Glutamatergic neuron (in vitro differentiated cells): ENCODE measurements at regions not wholly inside any gene's neighbourhood (a gene's known extent, or its start where the extent isn't known, plus 50 kb on each side); places are given as distances from the start of the nearest gene placed in this dataset.

Experiments
- DNase-seq: peaks from one replicate; pipeline ENCODE4 v3.0.0; 2022
- H3K27ac Mint-ChIP-seq: one replicate; pipeline ENCODE4 v1.8.0; 2020; ENCODE audit warnings: mild to moderate bottlenecking, mixed read lengths, inconsistent platforms; ENCODE audit not compliant: unreplicated experiment
- H3K27me3 Mint-ChIP-seq: one replicate; pipeline ENCODE4 v1.8.0; 2020; ENCODE audit warnings: mild to moderate bottlenecking, moderate library complexity, mixed read lengths, inconsistent platforms; ENCODE audit not compliant: unreplicated experiment
- H3K36me3 Mint-ChIP-seq: one replicate; pipeline ENCODE4 v1.8.0; 2020; ENCODE audit warnings: mild to moderate bottlenecking, mixed read lengths, inconsistent platforms; ENCODE audit not compliant: unreplicated experiment
- H3K4me1 Mint-ChIP-seq: one replicate; pipeline ENCODE4 v1.8.0; 2020; ENCODE audit warnings: mild to moderate bottlenecking, low read depth, mixed read lengths, inconsistent platforms; ENCODE audit not compliant: unreplicated experiment
- H3K4me3 Mint-ChIP-seq: one replicate; pipeline ENCODE4 v1.8.0; 2020; ENCODE audit warnings: mild to moderate bottlenecking, mixed read lengths, inconsistent platforms; ENCODE audit not compliant: unreplicated experiment
- H3K9me3 Mint-ChIP-seq: one replicate; pipeline ENCODE4 v1.8.0; 2020; ENCODE audit warnings: mild to moderate bottlenecking, moderate library complexity, mixed read lengths, inconsistent platforms; ENCODE audit not compliant: unreplicated experiment
- TF ChIP-seq, protein P1 (sequence below): fragments of 200-600 bp; sonication (generic); IDR thresholded peaks from one replicate; pipeline ENCODE4 v1.5.0; 2021; ENCODE audit not compliant: partially characterized antibody, unreplicated experiment

DNA sequence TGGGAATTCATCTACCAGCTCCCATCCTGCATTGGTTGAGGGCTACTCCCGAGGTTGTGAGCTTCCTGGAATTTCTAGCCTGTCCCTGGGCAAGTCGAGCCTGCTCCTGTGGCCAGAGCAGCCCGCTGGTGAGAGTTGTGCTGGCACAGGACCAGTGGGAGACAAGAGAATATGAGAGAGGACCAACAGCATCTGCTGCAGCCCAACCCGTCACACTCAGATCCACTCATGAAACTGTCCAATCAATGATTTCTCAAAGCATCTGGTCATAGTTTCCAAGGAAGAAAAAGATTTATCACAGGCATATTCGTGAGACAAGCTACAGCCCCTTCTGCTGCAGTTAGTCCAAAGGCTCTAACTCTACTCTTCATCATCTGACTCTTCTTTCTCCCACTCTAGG, 64.4 kb upstream of the RAI14 start:
- TF ChIP-seq, protein P1, sequence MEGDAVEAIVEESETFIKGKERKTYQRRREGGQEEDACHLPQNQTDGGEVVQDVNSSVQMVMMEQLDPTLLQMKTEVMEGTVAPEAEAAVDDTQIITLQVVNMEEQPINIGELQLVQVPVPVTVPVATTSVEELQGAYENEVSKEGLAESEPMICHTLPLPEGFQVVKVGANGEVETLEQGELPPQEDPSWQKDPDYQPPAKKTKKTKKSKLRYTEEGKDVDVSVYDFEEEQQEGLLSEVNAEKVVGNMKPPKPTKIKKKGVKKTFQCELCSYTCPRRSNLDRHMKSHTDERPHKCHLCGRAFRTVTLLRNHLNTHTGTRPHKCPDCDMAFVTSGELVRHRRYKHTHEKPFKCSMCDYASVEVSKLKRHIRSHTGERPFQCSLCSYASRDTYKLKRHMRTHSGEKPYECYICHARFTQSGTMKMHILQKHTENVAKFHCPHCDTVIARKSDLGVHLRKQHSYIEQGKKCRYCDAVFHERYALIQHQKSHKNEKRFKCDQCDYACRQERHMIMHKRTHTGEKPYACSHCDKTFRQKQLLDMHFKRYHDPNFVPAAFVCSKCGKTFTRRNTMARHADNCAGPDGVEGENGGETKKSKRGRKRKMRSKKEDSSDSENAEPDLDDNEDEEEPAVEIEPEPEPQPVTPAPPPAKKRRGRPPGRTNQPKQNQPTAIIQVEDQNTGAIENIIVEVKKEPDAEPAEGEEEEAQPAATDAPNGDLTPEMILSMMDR, result no peak
- H3K9me3 Mint-ChIP-seq, result peaks cover 3% of the 10 kb centered on the region
- no peaks in the 10 kb centered on the region for H3K36me3 Mint-ChIP-seq
- no peak overlapping the region for H3K4me3 Mint-ChIP-seq
- H3K4me1 Mint-ChIP-seq, result peaks cover 16% of the 10 kb centered on the region
- no peak overlapping the region for H3K27ac Mint-ChIP-seq
- no peaks in the 10 kb centered on the region for H3K27me3 Mint-ChIP-seq
- no peak for DNase-seq

DNA sequence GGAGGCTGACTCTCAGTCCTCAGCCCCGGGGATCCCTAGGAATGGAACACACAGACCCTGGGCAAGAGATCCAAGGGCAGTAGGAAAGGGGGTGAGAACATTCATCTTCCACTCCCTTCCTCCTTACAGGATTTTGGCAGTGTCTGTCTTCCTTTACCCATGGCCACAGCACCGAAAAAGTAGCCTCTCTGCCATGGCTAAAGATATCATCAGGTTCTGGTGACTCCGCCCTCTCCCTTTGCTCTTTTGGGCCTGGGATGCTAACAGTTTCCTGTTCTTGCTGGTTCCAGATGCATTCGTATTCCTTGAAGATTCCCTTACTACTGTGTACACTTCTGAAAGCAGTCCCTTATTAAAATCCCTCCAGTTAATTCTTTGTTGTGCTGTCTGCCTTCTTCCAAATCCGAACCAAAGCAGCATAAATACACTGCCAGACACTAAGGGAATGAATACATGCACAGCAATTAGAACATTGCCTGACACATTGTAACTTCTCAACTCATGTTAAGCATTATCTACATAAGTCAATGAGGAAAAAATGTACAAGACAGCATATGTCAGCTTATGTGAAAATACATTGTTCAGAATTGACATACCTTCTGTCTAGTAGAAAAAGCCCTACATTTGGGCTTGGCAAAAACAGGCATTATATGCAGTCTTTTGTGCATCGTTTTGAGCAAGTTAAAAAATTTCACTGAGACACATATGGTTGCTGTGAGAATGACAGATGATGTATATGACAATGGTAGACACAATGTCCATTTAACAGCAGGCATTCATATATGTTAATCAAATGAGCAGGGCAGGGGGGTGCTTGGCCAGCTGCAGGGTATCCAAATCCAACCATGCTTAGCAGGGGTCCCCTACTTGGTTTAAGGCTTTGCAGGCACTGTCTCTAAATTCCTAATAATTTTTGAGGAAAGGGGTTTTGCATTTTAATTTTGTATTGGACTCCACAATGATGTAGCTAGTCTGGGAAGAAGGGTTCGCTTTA, 58.8 kb upstream of the RAI14 start:
- DNase-seq, result no peak
- H3K4me3 Mint-ChIP-seq, result peak overlapping the region; percentile 10

DNA sequence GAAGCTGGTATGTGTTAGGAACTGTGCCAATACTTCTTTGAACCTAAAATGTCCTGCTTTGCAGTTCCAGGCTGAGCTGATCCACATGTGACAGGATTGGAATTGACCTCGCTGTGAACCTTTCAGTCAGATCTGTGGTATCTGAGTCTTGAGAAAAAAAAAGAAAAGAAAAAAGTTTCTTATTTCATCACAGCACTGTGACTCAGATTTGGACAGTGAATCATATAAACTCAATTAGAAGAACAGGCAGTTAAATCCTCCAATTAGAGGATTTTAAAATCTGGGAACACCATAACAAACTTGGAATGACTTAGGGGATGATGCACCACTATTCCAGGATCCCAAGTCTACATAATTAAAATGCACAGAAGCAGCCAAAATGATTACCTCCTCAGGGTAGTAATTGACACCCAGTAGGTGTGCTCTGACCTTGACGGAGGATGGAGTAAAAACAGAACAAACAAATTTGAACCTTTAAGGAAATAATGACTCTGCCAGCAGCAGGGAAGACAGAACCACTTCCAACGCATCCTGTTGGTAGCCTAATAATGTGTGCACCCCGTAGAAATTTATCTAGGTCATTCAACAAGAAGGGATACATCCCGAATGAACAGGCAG, 57.8 kb upstream of the RAI14 start:
- Mint-ChIP-seq H3K36me3 (no peaks in the 10 kb centered on the region), H3K4me3 (no peak overlapping the region), H3K27me3 (no peaks in the 10 kb centered on the region), H3K9me3 (peaks cover 1% of the 10 kb centered on the region), H3K4me1 (peaks cover 22% of the 10 kb centered on the region), H3K27ac (no peak overlapping the region)
- DNase-seq, result no peak
- TF ChIP-seq, protein P1, result no peak

More for the DNA sequence above, 58.8 kb upstream of the RAI14 start:
- Mint-ChIP-seq H3K27me3 (no peaks in the 10 kb centered on the region), H3K9me3 (peaks cover 2% of the 10 kb centered on the region), H3K36me3 (no peaks in the 10 kb centered on the region), H3K4me1 (peaks cover 22% of the 10 kb centered on the region), H3K27ac (peak overlapping the region; percentile 24)
- TF ChIP-seq, protein P1, result no peak

DNA sequence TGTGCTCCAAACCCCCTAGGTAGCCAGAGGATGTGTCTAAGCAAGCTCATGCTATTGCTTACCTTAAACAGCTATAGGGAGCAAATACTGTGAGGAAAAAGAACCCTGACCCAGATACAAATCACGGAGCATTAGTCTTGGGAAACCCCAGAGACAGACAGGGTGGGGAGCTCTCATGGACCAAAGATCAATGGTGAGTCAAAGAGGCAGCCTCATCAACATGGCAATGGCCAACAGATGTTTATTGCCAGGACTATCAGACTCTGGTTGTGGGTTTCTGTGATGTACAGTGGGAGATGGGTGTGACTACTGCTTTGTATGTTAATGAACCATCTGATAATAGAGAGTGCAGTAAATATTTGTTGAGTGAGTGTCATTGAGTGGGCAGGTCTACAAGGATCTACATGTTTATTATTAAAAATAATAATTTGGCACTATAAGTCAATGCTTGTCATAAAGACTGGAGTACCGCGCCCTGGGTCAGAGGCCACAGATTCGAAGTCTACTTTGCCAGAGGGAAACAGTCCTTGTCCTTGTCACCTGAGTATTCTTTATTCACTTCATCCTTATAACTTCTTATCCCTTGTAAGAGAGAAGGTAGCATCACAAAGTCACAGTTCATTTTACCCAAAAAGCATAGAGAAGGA, 56.5 kb upstream of the RAI14 start:
- no peak for DNase-seq
- TF ChIP-seq, protein P1, result no peak
- H3K27me3 Mint-ChIP-seq, result no peaks in the 10 kb centered on the region
- H3K27ac Mint-ChIP-seq, result no peak overlapping the region
- peaks cover under 1% of the 10 kb centered on the region for H3K9me3 Mint-ChIP-seq
- no peak overlapping the region for H3K4me3 Mint-ChIP-seq
- peaks cover 27% of the 10 kb centered on the region for H3K4me1 Mint-ChIP-seq
- no peaks in the 10 kb centered on the region for H3K36me3 Mint-ChIP-seq
